Left kidney (tissue), 1 donor: ENCODE measurements at regions not wholly inside any gene's neighbourhood (a gene's known extent, or its start where the extent isn't known, plus 50 kb on each side); places are given as distances from the start of the nearest gene placed in this dataset.

Source experiments
- DNase-seq: peaks from one replicate; pipeline ENCODE4 v3.0.0-alpha.2; 2013

- DNase-seq = no peak
Observed at GRCh38 chr1:87165177-87165576, 163.5 kb upstream of the LMO4 start.

GRCh38 chr1:87167157-87167789 lies 161.4 kb upstream of the LMO4 start:
- DNase-seq = no peak

- no peak for DNase-seq
Observed at GRCh38 chr1:87167848-87168525, 160.7 kb upstream of the LMO4 start.

- no peak for DNase-seq
Observed at GRCh38 chr1:87169263-87169910, 159.3 kb upstream of the LMO4 start.

GRCh38 chr1:87170157-87170556 lies 158.5 kb upstream of the LMO4 start:
- DNase-seq = no peak

GRCh38 chr1:87170931-87171598 lies 157.6 kb upstream of the LMO4 start:
- no peak for DNase-seq

- no peak for DNase-seq
Observed at GRCh38 chr1:87173231-87173630, 155.4 kb upstream of the LMO4 start.

GRCh38 chr1:87174724-87175245 lies 153.9 kb upstream of the LMO4 start:
- no peak for DNase-seq

- no peak for DNase-seq
Observed at GRCh38 chr1:87176087-87176486, 152.6 kb upstream of the LMO4 start.

GRCh38 chr1:87176514-87176913 lies 152.2 kb upstream of the LMO4 start:
- no peak for DNase-seq

GRCh38 chr1:87178441-87178840 lies 150.2 kb upstream of the LMO4 start:
- no peak for DNase-seq

GRCh38 chr1:87179076-87179810 lies 149.4 kb upstream of the LMO4 start:
- no peak for DNase-seq

- DNase-seq = no peak
Observed at GRCh38 chr1:87179851-87180519, 148.7 kb upstream of the LMO4 start.

GRCh38 chr1:87180682-87181081 lies 148.0 kb upstream of the LMO4 start:
- no peak for DNase-seq

GRCh38 chr1:87182611-87183010 lies 146.1 kb upstream of the LMO4 start:
- no peak for DNase-seq

- DNase-seq = no peak
Observed at GRCh38 chr1:87185077-87185476, 143.6 kb upstream of the LMO4 start.

GRCh38 chr1:87186346-87186745 lies 142.3 kb upstream of the LMO4 start:
- no peak for DNase-seq

GRCh38 chr1:87188640-87189039 lies 140.0 kb upstream of the LMO4 start:
- DNase-seq = no peak

GRCh38 chr1:87190402-87190801 lies 138.3 kb upstream of the LMO4 start:
- DNase-seq = no peak

- DNase-seq = no peak
Observed at GRCh38 chr1:87191646-87192045, 137.0 kb upstream of the LMO4 start.

- no peak for DNase-seq
Observed at GRCh38 chr1:87194271-87194774, 134.4 kb upstream of the LMO4 start.
